ENCODE measurements at regions not wholly inside any gene's neighbourhood (a gene's known extent, or its start where the extent isn't known, plus 50 kb on each side); places are given as distances from the start of the nearest gene placed in this dataset.

DNA sequence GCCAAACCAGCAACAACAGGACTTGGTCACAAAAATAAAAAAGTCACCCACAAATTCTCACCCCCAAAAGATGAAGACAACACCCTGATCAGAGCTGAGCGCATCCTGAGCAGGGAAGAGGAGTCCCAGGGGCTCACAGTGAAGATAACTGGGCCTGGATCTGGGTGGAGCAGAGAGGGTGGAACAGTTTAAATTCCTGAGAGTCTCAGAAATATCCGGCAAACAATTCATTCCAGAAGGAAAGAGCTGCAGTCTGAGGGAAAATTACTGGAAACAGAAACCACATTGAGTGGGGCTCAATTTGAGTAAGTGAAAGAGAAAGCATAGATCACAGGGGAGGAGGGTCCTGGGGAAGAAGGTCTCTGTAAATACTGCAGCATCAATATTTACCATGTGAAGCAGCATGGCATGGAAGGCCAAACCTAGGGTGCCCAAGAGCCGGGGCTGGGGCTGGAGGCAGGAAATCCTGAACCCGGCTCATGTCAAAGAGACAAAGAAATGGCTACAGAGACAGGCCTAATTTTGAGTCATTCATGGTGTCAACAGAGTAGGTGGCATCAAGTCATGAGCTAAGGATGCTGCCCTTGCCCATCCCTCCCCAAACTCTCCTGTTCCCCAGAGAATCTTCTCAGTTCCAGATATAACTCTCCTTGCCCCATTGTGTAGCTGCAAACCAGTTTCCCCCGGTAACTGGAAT lies 61.4 kb upstream of the ZBTB7C start:
- no CpG with 5 or more reads among the region's 5 CpGs for WGBS (ENCODE audit: insufficient coverage, insufficient read length)
- Histone ChIP-seq H3K27me3 (ENCODE audit: control insufficient read depth, insufficient read depth, low read length) (no peaks in the 10 kb centered on the region), H3K4me1 (ENCODE audit: control insufficient read depth, insufficient read depth, low read length) (no peaks in the 10 kb centered on the region), H3K4me3 (ENCODE audit: low read length) (no peak overlapping the region), H3K9me3 (ENCODE audit: control insufficient read depth, insufficient read depth, low read length) (no peaks in the 10 kb centered on the region), H3K36me3 (ENCODE audit: control insufficient read depth, insufficient read depth, low read length) (no peaks in the 10 kb centered on the region), H3K27ac (ENCODE audit: low read length) (no peak overlapping the region)
- DNase-seq (ENCODE audit: low read depth, low spot score): no peak

GRCh38 chr18:48468151-48468550 lies 59.0 kb upstream of the ZBTB7C start:
- no peak for DNase-seq (ENCODE audit: low read depth, low spot score)
- Histone ChIP-seq H3K4me3 (ENCODE audit: low read length) (no peak overlapping the region), H3K36me3 (ENCODE audit: control insufficient read depth, insufficient read depth, low read length) (no peaks in the 10 kb centered on the region), H3K4me1 (ENCODE audit: control insufficient read depth, insufficient read depth, low read length) (no peaks in the 10 kb centered on the region), H3K27me3 (ENCODE audit: control insufficient read depth, insufficient read depth, low read length) (no peaks in the 10 kb centered on the region), H3K9me3 (ENCODE audit: control insufficient read depth, insufficient read depth, low read length) (no peaks in the 10 kb centered on the region), H3K27ac (ENCODE audit: low read length) (no peak overlapping the region)
- WGBS (ENCODE audit: insufficient coverage, insufficient read length): no CpG with 5 or more reads among the region's 2 CpGs

GRCh38 chr18:48467231-48467630 lies 58.0 kb upstream of the ZBTB7C start:
- no peak overlapping the region for H3K27ac ChIP-seq (ENCODE audit: low read length)
- H3K27me3 ChIP-seq (ENCODE audit: control insufficient read depth, insufficient read depth, low read length): no peaks in the 10 kb centered on the region
- H3K36me3 ChIP-seq (ENCODE audit: control insufficient read depth, insufficient read depth, low read length): no peaks in the 10 kb centered on the region
- H3K4me1 ChIP-seq (ENCODE audit: control insufficient read depth, insufficient read depth, low read length): no peaks in the 10 kb centered on the region
- DNase-seq (ENCODE audit: low read depth, low spot score): no peak
- no peak overlapping the region for H3K4me3 ChIP-seq (ENCODE audit: low read length)
- H3K9me3 ChIP-seq (ENCODE audit: control insufficient read depth, insufficient read depth, low read length): no peaks in the 10 kb centered on the region
- no CpG with 5 or more reads among the region's 6 CpGs for WGBS (ENCODE audit: insufficient coverage, insufficient read length)

- Histone ChIP-seq H3K36me3 (ENCODE audit: control insufficient read depth, insufficient read depth, low read length) (no peaks in the 10 kb centered on the region), H3K27me3 (ENCODE audit: control insufficient read depth, insufficient read depth, low read length) (no peaks in the 10 kb centered on the region)
- no CpG with 5 or more reads among the region's 1 CpG for WGBS (ENCODE audit: insufficient coverage, insufficient read length)
Measured at GRCh38 chr18:48462510-48462909, 53.3 kb upstream of the ZBTB7C start.

GRCh38 chr18:48460929-48461583 lies 51.9 kb upstream of the ZBTB7C start:
- no CpG with 5 or more reads among the region's 3 CpGs for WGBS (ENCODE audit: insufficient coverage, insufficient read length)
- no peak for DNase-seq (ENCODE audit: low read depth, low spot score)
- H3K27me3 ChIP-seq (ENCODE audit: control insufficient read depth, insufficient read depth, low read length): no peaks in the 10 kb centered on the region
- H3K27ac ChIP-seq (ENCODE audit: low read length): no peak overlapping the region
- H3K36me3 ChIP-seq (ENCODE audit: control insufficient read depth, insufficient read depth, low read length): no peaks in the 10 kb centered on the region
- no peaks in the 10 kb centered on the region for H3K9me3 ChIP-seq (ENCODE audit: control insufficient read depth, insufficient read depth, low read length)
- no peak overlapping the region for H3K4me3 ChIP-seq (ENCODE audit: low read length)
- H3K4me1 ChIP-seq (ENCODE audit: control insufficient read depth, insufficient read depth, low read length): no peaks in the 10 kb centered on the region

More at GRCh38 chr18:48462510-48462909, 53.3 kb upstream of the ZBTB7C start:
- H3K4me3 ChIP-seq (ENCODE audit: low read length): no peak overlapping the region
- DNase-seq (ENCODE audit: low read depth, low spot score): no peak
- H3K9me3 ChIP-seq (ENCODE audit: control insufficient read depth, insufficient read depth, low read length): no peaks in the 10 kb centered on the region
- H3K27ac ChIP-seq (ENCODE audit: low read length): no peak overlapping the region
- H3K4me1 ChIP-seq (ENCODE audit: control insufficient read depth, insufficient read depth, low read length): no peaks in the 10 kb centered on the region

GRCh38 chr18:48459465-48459864 lies 50.3 kb upstream of the ZBTB7C start:
- Histone ChIP-seq H3K4me1 (ENCODE audit: control insufficient read depth, insufficient read depth, low read length) (no peaks in the 10 kb centered on the region), H3K9me3 (ENCODE audit: control insufficient read depth, insufficient read depth, low read length) (no peaks in the 10 kb centered on the region), H3K4me3 (ENCODE audit: low read length) (no peak overlapping the region), H3K27ac (ENCODE audit: low read length) (no peak overlapping the region), H3K36me3 (ENCODE audit: control insufficient read depth, insufficient read depth, low read length) (no peaks in the 10 kb centered on the region), H3K27me3 (ENCODE audit: control insufficient read depth, insufficient read depth, low read length) (no peaks in the 10 kb centered on the region)
- no CpG with 5 or more reads among the region's 1 CpG for WGBS (ENCODE audit: insufficient coverage, insufficient read length)
- no peak for DNase-seq (ENCODE audit: low read depth, low spot score)

DNA sequence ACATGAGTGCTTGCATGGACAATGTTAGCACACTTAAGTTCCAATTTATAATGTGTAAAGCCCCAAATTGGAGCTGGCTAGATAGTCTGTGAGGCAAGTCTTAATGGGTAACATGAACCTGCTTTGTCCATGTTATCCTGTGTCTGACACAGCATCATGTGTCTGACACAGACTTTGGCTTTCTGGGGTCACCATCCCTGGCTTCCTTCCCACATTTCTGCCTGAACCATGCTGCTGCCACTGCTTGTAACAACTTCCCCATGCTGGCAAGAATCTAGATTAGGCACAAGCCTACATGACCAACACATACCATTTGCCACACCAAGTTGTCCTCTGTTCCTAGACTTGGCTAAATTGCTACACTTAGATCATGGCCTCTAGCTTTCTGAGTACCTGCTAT lies 49.8 kb upstream of the ZBTB7C start:
- Histone ChIP-seq H3K27ac (ENCODE audit: low read length) (no peak overlapping the region), H3K9me3 (ENCODE audit: control insufficient read depth, insufficient read depth, low read length) (no peaks in the 10 kb centered on the region), H3K4me3 (ENCODE audit: low read length) (no peak overlapping the region), H3K27me3 (ENCODE audit: control insufficient read depth, insufficient read depth, low read length) (no peaks in the 10 kb centered on the region), H3K36me3 (ENCODE audit: control insufficient read depth, insufficient read depth, low read length) (no peaks in the 10 kb centered on the region), H3K4me1 (ENCODE audit: control insufficient read depth, insufficient read depth, low read length) (no peaks in the 10 kb centered on the region)
- no peak for DNase-seq (ENCODE audit: low read depth, low spot score)

All from iPS DF 6.9 (cell line).